Loucy (cell line): ENCODE measurements at regions not wholly inside any gene's neighbourhood (a gene's known extent, or its start where the extent isn't known, plus 50 kb on each side); places are given as distances from the start of the nearest gene placed in this dataset.

Experiments
- CTCF ChIP-seq: fragments of 200-600 bp; sonication (generic); conservative IDR thresholded peaks from 2 replicates; pipeline ENCODE4 v1.5.1; 2014; ENCODE audit warnings: mild to moderate bottlenecking, antibody characterized with exemption, low read length
- EZH2phosphoT487 ChIP-seq: fragments of 200-600 bp; IDR thresholded peaks from 2 replicates; pipeline ENCODE4 v1.6.1; 2018; ENCODE audit warnings: antibody characterized with exemption, mild to moderate bottlenecking, moderate library complexity, borderline replicate concordance

GRCh38 chr1:233439721-233440120 is 112.2 kb downstream of the MAP3K21 start:
- TF ChIP-seq CTCF, result no peak
- TF ChIP-seq EZH2phosphoT487, result no peak
